K562 (cell line): ENCODE measurements at regions not wholly inside any gene's neighbourhood (a gene's known extent, or its start where the extent isn't known, plus 50 kb on each side); places are given as distances from the start of the nearest gene placed in this dataset.

Experiments
- ATAC-seq: fragments of 200-7000 bp; cut with Tn5 transposase; 3 replicates; pipeline ENCODE4 v1.9.1; 2020; ENCODE audit warnings: moderate library complexity
- BruUV-seq: library from RNA; stranded (reverse); fragments of 400-500 nt; replicated peaks from 2 replicates; lab custom pipeline; 2021; lab: Mats Ljungman, UMichigan
- CTCF ChIA-PET: fragments of 300-600 bp; formaldehyde crosslinking; extraction: SDS; loops from one replicate; lab custom pipeline; 2021; ENCODE audit warnings: low intra/inter-chr PET ratio; lab: Yijun Ruan, JAX
- POLR2A ChIA-PET: fragments of 300-600, 350-650 bp; sonication (Branson Sonifier 250); formaldehyde crosslinking; extraction: SDS; loops from one replicate; lab custom pipeline; 2021; ENCODE audit warnings: antibody characterized with exemption, inconsistent platforms; lab: Yijun Ruan, JAX
- DNase-seq, 4 experiments: peaks; one replicate each; pipeline versions ENCODE4 v3.0.0 to v3.0.0-alpha.2; 2011 to 2018; ENCODE audit warnings: low spot score in 3 of 4, mixed read lengths in 3 of 4; ENCODE audit errors: extremely low read depth in 1 of 4
- FAIRE-seq: peaks from 2 replicates; lab custom pipeline; 2011; peaks lifted over from hg19 to GRCh38; lab: Jason Lieb, UNC
- H2AFZ ChIP-seq: 2 replicates; pipeline ENCODE4 v1.6.0; 2011; ENCODE audit warnings: low read depth, low read length, control low read depth, inconsistent platforms
- H3K27ac ChIP-seq: fragments of 200-600 bp; 3 replicates; pipeline ENCODE4 v1.8.0; 2011; ENCODE audit warnings: low read depth, mild to moderate bottlenecking, control low read depth, inconsistent platforms, low read length, moderate library complexity, mixed read lengths; ENCODE audit errors: extremely low read depth
- H3K27me3 ChIP-seq, 2 experiments: fragments of 300-600 bp in 1 of 2; 2 replicates in 1 of 2; 3 replicates in 1 of 2; pipeline versions ENCODE4 v1.6.0 to v1.8.0; 2011; ENCODE audit warnings: inconsistent platforms in 2 of 2, low read length in 2 of 2, mild to moderate bottlenecking in 1 of 2, mixed read lengths in 1 of 2, moderate library complexity in 1 of 2; ENCODE audit not compliant: control insufficient read depth in 2 of 2, insufficient read depth in 2 of 2
- H3K36me3 ChIP-seq: fragments of 300-600 bp; 3 replicates; pipeline ENCODE4 v1.8.0; 2011; ENCODE audit warnings: mild to moderate bottlenecking, low read length, inconsistent platforms; ENCODE audit not compliant: control insufficient read depth, insufficient read depth
- H3K4me1 ChIP-seq, 2 experiments: fragments of 200-600 bp in 1 of 2; replicated peaks in 1 of 2; 2 replicates in 1 of 2; 3 replicates in 1 of 2; pipeline versions ENCODE4 v1.5.1 to v1.8.0; 2011; ENCODE audit warnings: inconsistent platforms in 2 of 2, low read length in 2 of 2, mild to moderate bottlenecking in 1 of 2, mixed read lengths in 1 of 2, moderate library complexity in 1 of 2; ENCODE audit not compliant: control insufficient read depth in 2 of 2, insufficient read depth in 2 of 2
- H3K4me2 ChIP-seq: 2 replicates; pipeline ENCODE4 v1.6.1; 2011; ENCODE audit warnings: low read length, control low read depth, inconsistent platforms, mixed read lengths; ENCODE audit not compliant: insufficient read depth
- H3K4me3 ChIP-seq: fragments of 200-600 bp; sonication (generic), shearing (Covaris generic); 2 replicates; pipeline ENCODE4 v1.5.1; 2016; ENCODE audit warnings: control low read depth, inconsistent platforms
- H3K79me2 ChIP-seq: fragments of 200-600 bp; 3 replicates; pipeline ENCODE4 v1.8.0; 2011; ENCODE audit warnings: low read length, inconsistent platforms; ENCODE audit not compliant: control insufficient read depth, insufficient read depth
- H3K9ac ChIP-seq, 2 experiments: 2 replicates each; pipeline versions ENCODE4 v1.6.0 to v1.6.1; 2011; ENCODE audit warnings: low read depth in 2 of 2, low read length in 2 of 2, control low read depth in 1 of 2, inconsistent platforms in 1 of 2, mild to moderate bottlenecking in 1 of 2, mixed read lengths in 1 of 2; ENCODE audit not compliant: insufficient read depth in 1 of 2
- H3K9me1 ChIP-seq: one replicate; pipeline ENCODE4 v1.6.0; 2011; ENCODE audit warnings: inconsistent platforms, mild to moderate bottlenecking, low read length, moderate library complexity; ENCODE audit not compliant: control insufficient read depth, insufficient read depth
- H3K9me3 ChIP-seq: replicated peaks from 2 replicates; pipeline ENCODE4 v1.5.1; 2011; ENCODE audit warnings: low read depth, low read length, inconsistent platforms; ENCODE audit not compliant: control insufficient read depth, insufficient read depth
- H4K20me1 ChIP-seq: replicated peaks from 2 replicates; pipeline ENCODE4 v1.6.1; 2011; ENCODE audit warnings: low read length, inconsistent platforms, mixed read lengths; ENCODE audit not compliant: control insufficient read depth, insufficient read depth
- ARNT ChIP-seq, 2 experiments: fragments of 450-650 bp; IDR thresholded peaks; 2 replicates each; pipeline ENCODE4 v1.6.1; 2016; ENCODE audit warnings: mild to moderate bottlenecking in 1 of 2
- ATF3 ChIP-seq, 2 experiments: fragments of 450-650 bp in 1 of 2; sonication (generic) in 1 of 2; formaldehyde crosslinking in 1 of 2; IDR thresholded peaks in 1 of 2; conservative IDR thresholded peaks in 1 of 2; 2 replicates each; pipeline versions ENCODE4 v1.6.1 to v1.8.1; 2016 to 2023; ENCODE audit warnings: mild to moderate bottlenecking in 2 of 2, moderate library complexity in 2 of 2, inconsistent platforms in 1 of 2, missing genetic modification reagents in 1 of 2
- BRF2 ChIP-seq: IDR thresholded peaks from 3 replicates; pipeline ENCODE4 v1.6.1; 2011; ENCODE audit warnings: borderline replicate concordance, mild to moderate bottlenecking; ENCODE audit not compliant: insufficient read length, insufficient read depth
- CHAMP1 ChIP-seq: fragments of 450-650 bp; IDR thresholded peaks from 2 replicates; pipeline ENCODE4 v1.6.1; 2016; ENCODE audit warnings: mild to moderate bottlenecking
- E2F3 ChIP-seq: fragments of 250-450 bp; sonication (Bioruptor Pico); IDR thresholded peaks from 2 replicates; pipeline ENCODE4 v1.4.0; 2020; ENCODE audit warnings: mild to moderate bottlenecking
- HDGF ChIP-seq: fragments of 450-650 bp; IDR thresholded peaks from 2 replicates; pipeline ENCODE4 v1.6.1; 2016
- ILF3 ChIP-seq: fragments of 450-650 bp; IDR thresholded peaks from 2 replicates; pipeline ENCODE4 v1.6.1; 2018; ENCODE audit warnings: antibody characterized with exemption, mild to moderate bottlenecking, moderate library complexity, borderline replicate concordance
- LARP7 ChIP-seq: fragments of 450-650 bp; IDR thresholded peaks from 2 replicates; pipeline ENCODE4 v1.6.1; 2016
- MAX ChIP-seq: sonication (generic); formaldehyde crosslinking; IDR thresholded peaks from 2 replicates; pipeline ENCODE4 v1.9.0; 2022; ENCODE audit warnings: mild to moderate bottlenecking, missing genetic modification reagents
- NCOA2 ChIP-seq, 2 experiments: fragments of 450-650 bp; IDR thresholded peaks; 2 replicates each; pipeline ENCODE4 v1.6.1; 2018; ENCODE audit warnings: mild to moderate bottlenecking in 2 of 2, moderate library complexity in 1 of 2; ENCODE audit not compliant: partially characterized antibody in 2 of 2
- PTTG1 ChIP-seq: fragments of 450-650 bp; IDR thresholded peaks from 2 replicates; pipeline ENCODE4 v1.6.1; 2016; ENCODE audit warnings: low read depth, mild to moderate bottlenecking, missing genetic modification characterization, missing compliant biosample characterization
- TAF7 ChIP-seq: fragments of 450-650 bp; IDR thresholded peaks from 2 replicates; pipeline ENCODE4 v1.6.1; 2016; ENCODE audit warnings: missing genetic modification characterization, missing compliant biosample characterization
- ZBED1 ChIP-seq: IDR thresholded peaks from 2 replicates; pipeline ENCODE4 v1.6.1; 2014
- ZC3H11A ChIP-seq: IDR thresholded peaks from 2 replicates; pipeline ENCODE4 v1.6.1; 2012; ENCODE audit warnings: low read depth, low read length, improper control_type of control experiment
- ZNF174 ChIP-seq: fragments of 250-450 bp; sonication (Bioruptor Pico); IDR thresholded peaks from 2 replicates; pipeline ENCODE4 v1.4.0; 2020; ENCODE audit warnings: mild to moderate bottlenecking
- ZNF395 ChIP-seq: fragments of 200-800 bp; sonication (Bioruptor generic); IDR thresholded peaks from 2 replicates; pipeline ENCODE4 v1.6.1; 2017; ENCODE audit warnings: missing genetic modification characterization, missing compliant biosample characterization
- ZNF431 ChIP-seq: sonication (generic); formaldehyde crosslinking; IDR thresholded peaks from 2 replicates; pipeline ENCODE4 v1.8.0; 2022; ENCODE audit warnings: mild to moderate bottlenecking, missing genetic modification reagents
- WGBS: fragments of 100-300 bp; shearing (Covaris generic); methylation state at CpG from one replicate; pipeline ENCODE4 v1.1.6; 2016; ENCODE audit warnings: low coverage, mixed read lengths; ENCODE audit not compliant: insufficient coverage; ENCODE audit errors: missing lambda C conversion rate; 5-methylcytosine and 5-hydroxymethylcytosine counted together
- in situ Hi-C: fragments of 300-500 bp; cut with MboI; formaldehyde crosslinking; loops from 4 replicates; pipeline ENCODE4 v1.15.0; 2018; ENCODE audit warnings: inconsistent platforms, mixed read lengths
- intact Hi-C: fragments of 100-400 bp; cut with micrococcal nuclease; formaldehyde crosslinking; loops from 2 replicates; pipeline ENCODE4 v1.14.2; 2022

- Histone ChIP-seq H3K27me3 (peaks cover 14 to 21% of the 10 kb centered on the region in 2 experiments; a peak in 3 of 5 replicates), H3K4me2 (no peak overlapping the region), H3K9ac (no peak overlapping the region), H3K4me1 (no peaks in the 10 kb centered on the region), H3K79me2 (no peaks in the 10 kb centered on the region), H3K4me3 (no peak overlapping the region), H2AFZ (no peak overlapping the region), H3K36me3 (no peaks in the 10 kb centered on the region), H4K20me1 (no peaks in the 10 kb centered on the region), H3K27ac (no peak overlapping the region), H3K9me1 (no peaks in the 10 kb centered on the region), H3K9me3 (no peaks in the 10 kb centered on the region)
- POLR2A ChIA-PET, result interaction anchor here (0.5 to 0.6 kb wide), 2 partner anchors 341 to 1734 kb away, joined by 3 to 5 read pairs; no protein-coding TSS in a partner anchor
- DNase-seq (no peak), ATAC-seq (no peak), FAIRE-seq (no peak)
- CTCF ChIA-PET, result no interaction called here
- intact Hi-C loops, result no loop called here
- WGBS, result 3% methylated on average over 7 of the region's 8 CpGs
- in situ Hi-C loops, result no loop called here
- no TSS peak for BruUV-seq
- no peak for TF ChIP-seq HDGF
- TF ChIP-seq TAF7 (tag), result no peak
- no peak for TF ChIP-seq ARNT (IDR thresholded peaks at IDR 0.05)
- no peak for TF ChIP-seq MAX (CRISPR knock-in tag)
- no peak for TF ChIP-seq LARP7
- no peak for TF ChIP-seq ATF3 (IDR thresholded peaks at IDR 0.05)
- TF ChIP-seq ATF3 (CRISPR knock-in tag; conservative IDR thresholded peaks at IDR 0.05), result no peak
- TF ChIP-seq ZNF395 (CRISPR knock-in tag), result no peak
- TF ChIP-seq ZBED1, result no peak
- no peak for TF ChIP-seq ZNF174 (CRISPR knock-in tag)
- TF ChIP-seq BRF2, result no peak
- no peak for TF ChIP-seq CHAMP1
- TF ChIP-seq PTTG1 (tag), result no peak
- no peak for TF ChIP-seq E2F3 (CRISPR knock-in tag)
- no peak for TF ChIP-seq ILF3
- TF ChIP-seq ZNF431 (CRISPR knock-in tag), result no peak
- TF ChIP-seq ZC3H11A, result no peak
- no peak for TF ChIP-seq NCOA2 (IDR thresholded peaks at IDR 0.05; ENCODE audit: partially characterized antibody in 2 of 2)
Measured at GRCh38 chr3:184441202-184441900, 61.5 kb downstream of the CHRD start.
